ENCODE measurements at regions not wholly inside any gene's neighbourhood (a gene's known extent, or its start where the extent isn't known, plus 50 kb on each side); places are given as distances from the start of the nearest gene placed in this dataset.

DNA sequence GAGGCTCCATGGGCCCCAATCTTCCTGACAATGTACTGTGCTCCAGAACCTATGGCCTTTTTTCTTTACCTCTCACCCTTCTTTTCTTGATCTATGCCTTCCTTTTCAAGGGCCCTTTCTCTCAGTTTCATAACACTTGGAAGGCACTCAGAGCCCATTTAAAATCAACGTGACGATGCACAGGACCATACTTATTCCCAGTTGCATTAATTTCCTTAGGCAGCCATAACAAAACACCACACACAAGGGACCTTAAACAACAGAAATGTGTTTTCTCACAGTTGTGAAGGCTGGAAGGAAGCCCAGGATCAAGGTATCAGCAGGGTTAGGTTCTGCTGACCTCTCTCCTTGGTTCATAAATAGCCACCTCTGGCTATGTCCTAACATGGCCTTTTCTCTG lies 414.0 kb upstream of the TNP1 start (continued):
- TF ChIP-seq, protein P1, sequence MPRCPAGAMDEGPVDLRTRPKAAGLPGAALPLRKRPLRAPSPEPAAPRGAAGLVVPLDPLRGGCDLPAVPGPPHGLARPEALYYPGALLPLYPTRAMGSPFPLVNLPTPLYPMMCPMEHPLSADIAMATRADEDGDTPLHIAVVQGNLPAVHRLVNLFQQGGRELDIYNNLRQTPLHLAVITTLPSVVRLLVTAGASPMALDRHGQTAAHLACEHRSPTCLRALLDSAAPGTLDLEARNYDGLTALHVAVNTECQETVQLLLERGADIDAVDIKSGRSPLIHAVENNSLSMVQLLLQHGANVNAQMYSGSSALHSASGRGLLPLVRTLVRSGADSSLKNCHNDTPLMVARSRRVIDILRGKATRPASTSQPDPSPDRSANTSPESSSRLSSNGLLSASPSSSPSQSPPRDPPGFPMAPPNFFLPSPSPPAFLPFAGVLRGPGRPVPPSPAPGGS (IDR thresholded peaks at IDR 0.05; ENCODE audit: borderline replicate concordance, insufficient read depth, low read depth, low read length, poor library complexity, severe bottlenecking): no peak
- TF ChIP-seq BACH1 (IDR thresholded peaks at IDR 0.05; ENCODE audit: borderline replicate concordance) (no peak), MXI1 (IDR thresholded peaks at IDR 0.05; ENCODE audit: low read depth, low read length) (no peak), ZNF384 (IDR thresholded peaks at IDR 0.05; ENCODE audit: borderline replicate concordance, low read depth, low read length) (no peak), MTA2 (IDR thresholded peaks at IDR 0.05; ENCODE audit: low read depth) (no peak)
- TF ChIP-seq, protein P2, sequence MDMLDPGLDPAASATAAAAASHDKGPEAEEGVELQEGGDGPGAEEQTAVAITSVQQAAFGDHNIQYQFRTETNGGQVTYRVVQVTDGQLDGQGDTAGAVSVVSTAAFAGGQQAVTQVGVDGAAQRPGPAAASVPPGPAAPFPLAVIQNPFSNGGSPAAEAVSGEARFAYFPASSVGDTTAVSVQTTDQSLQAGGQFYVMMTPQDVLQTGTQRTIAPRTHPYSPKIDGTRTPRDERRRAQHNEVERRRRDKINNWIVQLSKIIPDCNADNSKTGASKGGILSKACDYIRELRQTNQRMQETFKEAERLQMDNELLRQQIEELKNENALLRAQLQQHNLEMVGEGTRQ (IDR thresholded peaks at IDR 0.05; ENCODE audit: borderline replicate concordance, low read depth, low read length): no peak
- TF ChIP-seq, protein P3, sequence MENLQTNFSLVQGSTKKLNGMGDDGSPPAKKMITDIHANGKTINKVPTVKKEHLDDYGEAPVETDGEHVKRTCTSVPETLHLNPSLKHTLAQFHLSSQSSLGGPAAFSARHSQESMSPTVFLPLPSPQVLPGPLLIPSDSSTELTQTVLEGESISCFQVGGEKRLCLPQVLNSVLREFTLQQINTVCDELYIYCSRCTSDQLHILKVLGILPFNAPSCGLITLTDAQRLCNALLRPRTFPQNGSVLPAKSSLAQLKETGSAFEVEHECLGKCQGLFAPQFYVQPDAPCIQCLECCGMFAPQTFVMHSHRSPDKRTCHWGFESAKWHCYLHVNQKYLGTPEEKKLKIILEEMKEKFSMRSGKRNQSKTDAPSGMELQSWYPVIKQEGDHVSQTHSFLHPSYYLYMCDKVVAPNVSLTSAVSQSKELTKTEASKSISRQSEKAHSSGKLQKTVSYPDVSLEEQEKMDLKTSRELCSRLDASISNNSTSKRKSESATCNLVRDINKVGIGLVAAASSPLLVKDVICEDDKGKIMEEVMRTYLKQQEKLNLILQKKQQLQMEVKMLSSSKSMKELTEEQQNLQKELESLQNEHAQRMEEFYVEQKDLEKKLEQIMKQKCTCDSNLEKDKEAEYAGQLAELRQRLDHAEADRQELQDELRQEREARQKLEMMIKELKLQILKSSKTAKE (IDR thresholded peaks at IDR 0.05; ENCODE audit: low read depth, poor library complexity, severe bottlenecking): no peak
- TF ChIP-seq, protein P4, sequence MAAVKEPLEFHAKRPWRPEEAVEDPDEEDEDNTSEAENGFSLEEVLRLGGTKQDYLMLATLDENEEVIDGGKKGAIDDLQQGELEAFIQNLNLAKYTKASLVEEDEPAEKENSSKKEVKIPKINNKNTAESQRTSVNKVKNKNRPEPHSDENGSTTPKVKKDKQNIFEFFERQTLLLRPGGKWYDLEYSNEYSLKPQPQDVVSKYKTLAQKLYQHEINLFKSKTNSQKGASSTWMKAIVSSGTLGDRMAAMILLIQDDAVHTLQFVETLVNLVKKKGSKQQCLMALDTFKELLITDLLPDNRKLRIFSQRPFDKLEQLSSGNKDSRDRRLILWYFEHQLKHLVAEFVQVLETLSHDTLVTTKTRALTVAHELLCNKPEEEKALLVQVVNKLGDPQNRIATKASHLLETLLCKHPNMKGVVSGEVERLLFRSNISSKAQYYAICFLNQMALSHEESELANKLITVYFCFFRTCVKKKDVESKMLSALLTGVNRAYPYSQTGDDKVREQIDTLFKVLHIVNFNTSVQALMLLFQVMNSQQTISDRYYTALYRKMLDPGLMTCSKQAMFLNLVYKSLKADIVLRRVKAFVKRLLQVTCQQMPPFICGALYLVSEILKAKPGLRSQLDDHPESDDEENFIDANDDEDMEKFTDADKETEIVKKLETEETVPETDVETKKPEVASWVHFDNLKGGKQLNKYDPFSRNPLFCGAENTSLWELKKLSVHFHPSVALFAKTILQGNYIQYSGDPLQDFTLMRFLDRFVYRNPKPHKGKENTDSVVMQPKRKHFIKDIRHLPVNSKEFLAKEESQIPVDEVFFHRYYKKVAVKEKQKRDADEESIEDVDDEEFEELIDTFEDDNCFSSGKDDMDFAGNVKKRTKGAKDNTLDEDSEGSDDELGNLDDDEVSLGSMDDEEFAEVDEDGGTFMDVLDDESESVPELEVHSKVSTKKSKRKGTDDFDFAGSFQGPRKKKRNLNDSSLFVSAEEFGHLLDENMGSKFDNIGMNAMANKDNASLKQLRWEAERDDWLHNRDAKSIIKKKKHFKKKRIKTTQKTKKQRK (IDR thresholded peaks at IDR 0.05; ENCODE audit: low read depth, low read length): no peak
- TF ChIP-seq, protein P5, sequence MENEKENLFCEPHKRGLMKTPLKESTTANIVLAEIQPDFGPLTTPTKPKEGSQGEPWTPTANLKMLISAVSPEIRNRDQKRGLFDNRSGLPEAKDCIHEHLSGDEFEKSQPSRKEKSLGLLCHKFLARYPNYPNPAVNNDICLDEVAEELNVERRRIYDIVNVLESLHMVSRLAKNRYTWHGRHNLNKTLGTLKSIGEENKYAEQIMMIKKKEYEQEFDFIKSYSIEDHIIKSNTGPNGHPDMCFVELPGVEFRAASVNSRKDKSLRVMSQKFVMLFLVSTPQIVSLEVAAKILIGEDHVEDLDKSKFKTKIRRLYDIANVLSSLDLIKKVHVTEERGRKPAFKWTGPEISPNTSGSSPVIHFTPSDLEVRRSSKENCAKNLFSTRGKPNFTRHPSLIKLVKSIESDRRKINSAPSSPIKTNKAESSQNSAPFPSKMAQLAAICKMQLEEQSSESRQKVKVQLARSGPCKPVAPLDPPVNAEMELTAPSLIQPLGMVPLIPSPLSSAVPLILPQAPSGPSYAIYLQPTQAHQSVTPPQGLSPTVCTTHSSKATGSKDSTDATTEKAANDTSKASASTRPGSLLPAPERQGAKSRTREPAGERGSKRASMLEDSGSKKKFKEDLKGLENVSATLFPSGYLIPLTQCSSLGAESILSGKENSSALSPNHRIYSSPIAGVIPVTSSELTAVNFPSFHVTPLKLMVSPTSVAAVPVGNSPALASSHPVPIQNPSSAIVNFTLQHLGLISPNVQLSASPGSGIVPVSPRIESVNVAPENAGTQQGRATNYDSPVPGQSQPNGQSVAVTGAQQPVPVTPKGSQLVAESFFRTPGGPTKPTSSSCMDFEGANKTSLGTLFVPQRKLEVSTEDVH (IDR thresholded peaks at IDR 0.05; ENCODE audit: low read depth, partially characterized antibody): no peak

Data from GM12878 (cell line).